RPMI8226 (cell line): ENCODE measurements at regions not wholly inside any gene's neighbourhood (a gene's known extent, or its start where the extent isn't known, plus 50 kb on each side); places are given as distances from the start of the nearest gene placed in this dataset.
"Not testable (repeated sequence)": the region's sequence is repeated elsewhere in the genome, so short reads cannot be mapped to it uniquely, and the experiment has no call there.

ENCODE experiments used
- DNase-seq: peaks from one replicate; pipeline ENCODE4 v3.0.0-alpha.2; 2015

- no peak for DNase-seq
These were observed 125.0 kb downstream of the ADSS2 start for GRCh38 chr1:244326757-244327156.

DNA sequence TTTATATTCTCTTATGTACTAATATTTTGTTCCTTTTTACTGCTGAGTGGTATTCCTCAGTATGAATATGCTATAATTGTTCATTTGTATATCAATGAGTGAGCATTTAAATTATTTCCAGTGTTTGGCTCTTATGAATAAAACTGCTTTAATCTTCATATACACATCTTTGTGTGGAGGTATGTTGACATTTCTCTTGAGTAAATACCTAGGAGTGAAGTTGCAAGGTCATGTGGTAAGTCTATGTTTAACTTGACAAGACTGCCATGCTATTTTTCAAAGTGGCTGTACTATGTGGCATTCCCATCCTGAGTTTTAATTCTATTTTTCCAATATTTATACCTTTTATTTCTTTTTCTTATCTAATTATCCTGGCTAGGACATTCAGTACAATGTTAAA is 124.2 kb downstream of the ADSS2 start:
- no peak for DNase-seq

GRCh38 chr1:244328476-244328875 is 123.2 kb downstream of the ADSS2 start:
- DNase-seq, result no peak

DNA sequence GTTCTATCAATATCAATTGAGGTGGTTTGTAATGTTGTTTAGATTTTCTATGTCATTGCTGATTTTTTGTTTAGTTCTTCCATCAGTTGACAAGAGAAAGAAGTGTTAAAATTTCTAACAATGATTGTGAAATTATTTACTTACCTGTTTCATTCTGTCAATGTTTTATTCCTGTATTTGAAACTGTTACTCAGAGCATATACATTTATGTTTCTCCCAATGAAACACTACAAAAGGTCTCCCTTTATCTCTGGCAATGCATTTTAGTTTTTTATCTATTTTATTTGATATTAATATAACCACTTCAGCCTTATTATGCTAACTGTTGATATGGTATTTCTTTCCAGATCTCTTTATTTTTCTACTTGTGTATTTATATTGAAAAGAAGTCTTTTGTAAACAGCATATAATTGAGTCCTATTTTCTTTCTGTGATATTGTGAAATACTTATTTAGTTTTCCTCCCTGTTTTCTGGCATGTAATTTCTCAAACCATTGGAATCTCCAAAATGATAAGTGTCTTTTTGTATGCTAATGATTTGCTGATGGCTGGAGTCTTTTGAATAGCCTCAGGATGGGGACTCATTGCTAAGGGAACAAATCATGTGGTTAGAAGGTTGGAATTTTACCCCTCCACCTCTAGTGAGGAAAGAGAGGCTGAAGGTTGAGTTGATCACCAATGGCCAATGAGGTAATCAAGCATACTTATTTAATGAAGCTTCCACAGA is 122.0 kb downstream of the ADSS2 start:
- no peak for DNase-seq

- DNase-seq, result no peak
These were observed 121.4 kb downstream of the ADSS2 start for GRCh38 chr1:244330318-244330625.

DNA sequence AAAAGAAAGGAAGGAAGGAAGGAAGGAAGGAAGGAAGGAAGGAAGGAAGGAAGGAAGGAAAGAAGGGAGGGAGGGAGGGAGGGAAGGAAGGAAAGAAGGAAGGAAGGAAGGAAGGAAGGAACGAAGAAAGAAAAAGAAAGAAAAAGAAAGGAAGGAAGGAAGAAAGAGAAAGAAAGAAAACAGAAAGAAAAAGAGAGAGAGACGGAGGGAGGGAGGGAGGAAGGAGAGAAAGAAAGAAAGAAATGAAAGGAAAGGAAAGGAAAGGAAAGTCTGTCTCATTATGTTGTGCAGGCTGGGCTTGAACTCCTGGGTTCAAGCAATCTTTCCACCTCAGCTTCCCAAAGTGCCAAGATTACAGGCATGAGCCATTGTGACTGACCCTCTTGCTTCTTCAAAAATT is 118.9 kb downstream of the ADSS2 start:
- not testable (repeated sequence) for DNase-seq

- DNase-seq, result not testable (repeated sequence)
These were observed 117.4 kb downstream of the ADSS2 start for GRCh38 chr1:244334315-244334714.

DNA sequence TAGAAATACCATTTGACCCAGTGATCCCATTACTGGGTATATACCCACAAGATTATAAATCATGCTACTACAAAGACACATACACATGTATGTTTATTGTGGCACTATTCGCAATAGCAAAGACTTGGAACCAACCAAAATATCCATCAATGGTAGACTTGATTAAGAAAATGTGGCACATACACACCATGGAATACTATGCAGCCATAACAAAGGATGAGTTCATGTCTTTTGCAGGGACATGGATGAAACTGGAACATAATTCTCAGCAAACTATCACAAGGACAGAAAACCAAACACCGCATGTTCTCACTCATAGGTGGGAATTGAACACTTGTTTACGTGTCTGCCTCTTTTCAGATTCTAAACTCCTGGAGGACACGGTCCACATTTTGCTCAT is 116.9 kb downstream of the ADSS2 start:
- DNase-seq, result not testable (repeated sequence)

GRCh38 chr1:244335456-244335855 is 116.3 kb downstream of the ADSS2 start:
- no peak for DNase-seq

DNA sequence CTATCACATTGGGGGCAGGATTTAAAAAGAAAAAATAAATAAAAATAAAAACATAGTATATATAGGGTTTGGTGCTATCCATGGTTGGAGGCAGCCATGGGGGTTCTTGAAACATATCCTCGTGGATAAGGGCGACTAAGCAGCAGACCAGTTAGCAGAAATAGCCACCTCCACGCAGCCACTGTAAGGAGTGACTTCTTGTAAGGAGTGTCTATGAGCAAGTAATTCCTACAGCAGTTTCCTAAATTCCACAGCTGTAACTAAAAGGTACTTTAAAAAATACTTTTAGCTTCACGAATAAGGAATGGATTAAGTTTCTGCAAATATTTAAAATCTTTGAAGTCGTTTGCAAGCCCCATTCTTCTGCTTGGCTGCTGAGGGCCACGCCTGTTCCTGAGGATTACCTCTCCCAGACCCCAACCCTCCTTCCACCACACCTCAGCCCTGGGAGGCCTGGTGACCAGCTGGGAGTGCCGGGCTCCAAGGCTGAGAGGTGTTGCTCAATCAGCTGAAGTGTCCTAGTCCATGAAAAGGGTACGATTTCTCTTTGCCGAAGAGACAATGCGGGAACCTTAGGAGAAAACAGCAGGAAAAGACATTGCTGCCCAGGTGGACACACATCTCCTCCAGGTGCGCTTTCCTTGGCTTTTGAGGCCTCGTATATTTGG is 115.3 kb downstream of the ADSS2 start:
- no peak for DNase-seq

DNA sequence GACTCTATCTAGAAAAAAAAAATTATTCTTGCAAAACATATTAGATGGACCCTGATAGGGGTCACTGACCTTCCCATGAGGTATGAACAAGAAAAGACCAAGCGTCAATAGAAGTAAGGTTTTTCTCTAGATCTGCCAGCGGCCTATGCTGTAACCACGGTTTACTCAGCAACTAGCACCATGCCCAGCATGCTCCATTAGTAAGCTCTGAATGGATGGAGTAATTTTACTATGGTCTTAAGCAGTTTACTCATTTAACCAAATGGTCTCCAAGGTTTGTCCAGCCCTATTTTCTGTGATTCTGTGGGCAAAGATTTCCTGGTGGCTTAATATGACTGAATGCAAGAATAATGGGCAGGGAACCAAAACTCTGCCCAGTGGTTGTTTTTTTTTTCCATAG is 113.9 kb downstream of the ADSS2 start:
- no peak for DNase-seq

- DNase-seq, result no peak
These were observed 112.5 kb downstream of the ADSS2 start for GRCh38 chr1:244339073-244339692.

DNA sequence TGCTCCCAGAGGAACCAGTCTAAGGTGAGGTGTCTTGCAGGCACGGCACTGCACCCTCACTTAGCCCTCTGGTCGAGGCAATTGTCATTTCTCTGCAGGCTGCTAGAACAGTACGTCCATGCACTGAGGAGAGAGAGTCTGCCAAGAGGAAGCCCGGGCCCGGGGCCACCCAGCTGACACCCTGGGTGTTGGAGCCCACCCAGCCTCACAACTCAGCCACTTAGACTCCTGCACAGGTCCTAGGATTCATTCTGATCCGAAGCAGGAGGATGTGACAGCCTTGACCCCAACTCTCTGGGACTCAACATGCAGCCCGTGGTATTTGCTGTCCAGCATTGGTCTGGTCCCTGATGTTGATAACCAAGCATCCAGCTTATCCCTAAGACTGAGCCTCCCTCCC is 111.9 kb downstream of the ADSS2 start:
- DNase-seq, result no peak

GRCh38 chr1:244340396-244340795 is 111.3 kb downstream of the ADSS2 start:
- no peak for DNase-seq

DNA sequence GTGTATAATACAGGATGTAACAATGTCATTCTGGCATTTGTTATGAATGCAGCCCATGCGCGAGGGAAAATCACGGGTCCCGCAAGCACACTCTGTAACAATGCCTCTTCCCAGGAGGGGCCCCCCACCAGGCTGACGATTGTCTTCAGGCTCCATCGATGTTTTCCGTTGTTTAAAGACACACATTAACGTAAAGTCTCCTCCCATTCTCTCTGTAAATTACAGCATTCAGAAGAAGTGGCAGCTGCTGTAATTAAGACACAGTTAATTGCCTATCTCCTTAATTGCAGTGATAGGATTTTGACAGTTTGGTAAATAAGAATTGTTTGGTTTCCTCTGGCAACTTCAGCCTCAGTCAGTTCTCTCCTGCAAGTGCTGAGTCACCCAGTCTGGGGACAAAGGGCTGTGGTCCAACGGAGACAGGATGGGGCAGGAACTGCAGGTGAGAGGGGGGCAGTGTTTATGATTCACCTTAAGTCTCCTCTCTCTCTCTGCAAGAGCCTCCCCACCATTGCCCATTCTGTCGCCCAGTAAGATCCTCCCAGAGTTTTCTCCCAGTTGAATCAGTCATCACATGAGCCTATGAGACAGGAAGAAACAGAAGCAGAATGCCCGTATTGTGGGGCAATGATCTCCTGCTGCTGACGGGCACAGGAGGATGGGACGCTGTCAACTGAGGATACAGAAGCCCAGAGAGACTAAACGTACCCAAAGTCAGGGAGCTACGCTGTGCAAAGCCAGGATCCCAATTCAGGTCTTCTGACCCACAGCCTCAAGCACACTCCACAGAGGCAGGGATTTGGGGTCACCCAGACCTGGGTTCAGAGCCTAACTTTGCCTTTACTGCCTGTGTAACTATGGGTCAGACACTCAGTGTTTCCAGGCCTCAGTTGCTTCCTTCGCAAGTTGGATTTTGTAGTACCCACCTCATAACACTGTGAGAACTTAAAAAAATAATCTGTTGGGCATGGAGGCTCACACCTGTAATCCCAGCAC is 110.0 kb downstream of the ADSS2 start:
- DNase-seq, result peak; percentile 39

- DNase-seq, result no peak
These were observed 107.7 kb downstream of the ADSS2 start for GRCh38 chr1:244344001-244344400.

DNA sequence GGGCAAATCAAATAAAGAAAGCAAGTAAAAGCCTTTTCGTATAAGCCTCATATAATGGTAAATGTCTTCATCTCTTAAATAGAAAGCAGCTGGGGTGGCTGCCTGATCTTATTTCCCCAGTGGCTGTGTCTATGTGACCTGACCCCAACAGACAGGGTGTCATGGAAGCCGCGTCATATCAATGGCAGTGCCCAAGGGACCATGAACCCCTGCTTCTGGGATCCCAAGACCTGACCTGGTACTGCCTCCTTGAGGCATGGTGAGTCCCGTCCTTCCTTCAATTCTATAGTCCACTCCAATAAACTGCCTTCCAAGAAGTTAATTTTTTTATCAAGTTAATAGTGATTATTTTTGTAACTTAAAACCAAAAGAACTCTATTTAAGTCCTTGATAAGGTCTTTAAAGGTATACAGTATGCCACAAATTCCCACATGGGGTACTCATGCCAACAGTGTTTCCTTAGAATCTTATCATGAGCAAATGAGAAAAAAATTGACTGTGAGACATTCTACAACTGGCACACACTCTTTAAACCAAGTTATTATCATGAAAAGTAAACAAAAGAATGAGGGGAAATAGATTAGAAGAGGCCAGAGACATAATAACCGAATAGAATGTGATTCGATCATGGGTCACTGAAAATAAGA is 104.6 kb downstream of the ADSS2 start:
- no peak for DNase-seq

DNA sequence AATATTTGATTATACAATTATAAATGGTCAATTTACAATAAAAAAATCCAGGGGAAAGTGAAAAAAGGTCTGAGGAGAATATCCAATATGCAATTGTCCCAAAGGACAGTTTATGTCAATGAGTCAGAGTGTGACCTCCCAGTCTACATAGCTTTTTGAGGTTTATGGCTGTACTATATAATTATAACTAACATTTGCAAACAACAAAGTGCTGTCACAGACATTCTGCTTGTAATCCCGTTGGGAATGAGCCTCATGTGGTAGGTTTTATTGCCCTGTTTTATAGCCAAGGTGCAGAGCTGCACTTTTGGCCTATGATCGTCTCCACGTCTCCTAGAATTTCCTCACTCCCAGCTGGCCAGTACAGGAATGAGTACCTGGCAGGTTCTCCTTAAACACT is 103.8 kb downstream of the ADSS2 start:
- DNase-seq, result no peak

DNA sequence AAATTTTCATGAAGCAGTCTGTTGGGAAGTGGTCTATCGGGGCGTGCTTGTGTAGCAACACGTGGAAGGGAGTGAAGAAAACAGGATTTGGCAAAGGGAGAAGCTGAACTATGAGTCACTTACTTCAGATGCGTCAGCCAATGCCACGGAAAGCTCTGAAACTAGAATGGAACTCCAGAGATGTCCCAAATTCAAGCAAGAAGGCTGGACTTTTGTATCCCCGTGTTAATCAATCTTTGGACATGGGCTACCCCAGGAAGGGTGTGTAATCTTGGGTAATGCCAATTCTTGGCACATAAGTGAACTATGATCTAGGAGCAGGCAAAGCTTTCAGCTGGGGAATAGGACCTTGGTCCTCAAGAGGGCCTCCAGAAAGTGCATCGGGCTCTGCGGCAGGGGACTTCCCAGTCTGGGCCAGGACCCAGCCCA is 102.6 kb downstream of the ADSS2 start:
- DNase-seq, result no peak

DNA sequence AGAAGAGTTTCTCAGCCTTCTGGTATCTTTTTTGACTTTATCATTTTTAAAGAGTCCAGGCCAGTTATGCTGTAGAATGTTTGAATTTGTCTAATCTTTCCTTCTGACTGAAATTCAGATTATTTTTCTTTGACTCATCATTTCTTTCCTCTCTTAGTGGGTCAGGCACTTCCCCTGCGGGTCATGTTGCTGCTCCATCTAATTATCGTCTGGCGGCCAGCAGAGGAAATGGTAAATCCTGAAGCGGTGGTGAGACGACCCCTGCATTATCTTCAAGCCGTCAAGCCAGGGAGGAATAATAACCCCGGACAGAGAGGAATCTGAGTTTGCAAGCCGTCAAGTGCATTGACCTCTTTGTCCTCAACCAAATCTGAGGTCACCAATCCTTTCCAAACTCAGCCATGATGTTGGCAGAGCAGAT is 102.1 kb downstream of the ADSS2 start:
- DNase-seq, result no peak

GRCh38 chr1:244350027-244350426 is 101.7 kb downstream of the ADSS2 start:
- peak; percentile 66 for DNase-seq

DNA sequence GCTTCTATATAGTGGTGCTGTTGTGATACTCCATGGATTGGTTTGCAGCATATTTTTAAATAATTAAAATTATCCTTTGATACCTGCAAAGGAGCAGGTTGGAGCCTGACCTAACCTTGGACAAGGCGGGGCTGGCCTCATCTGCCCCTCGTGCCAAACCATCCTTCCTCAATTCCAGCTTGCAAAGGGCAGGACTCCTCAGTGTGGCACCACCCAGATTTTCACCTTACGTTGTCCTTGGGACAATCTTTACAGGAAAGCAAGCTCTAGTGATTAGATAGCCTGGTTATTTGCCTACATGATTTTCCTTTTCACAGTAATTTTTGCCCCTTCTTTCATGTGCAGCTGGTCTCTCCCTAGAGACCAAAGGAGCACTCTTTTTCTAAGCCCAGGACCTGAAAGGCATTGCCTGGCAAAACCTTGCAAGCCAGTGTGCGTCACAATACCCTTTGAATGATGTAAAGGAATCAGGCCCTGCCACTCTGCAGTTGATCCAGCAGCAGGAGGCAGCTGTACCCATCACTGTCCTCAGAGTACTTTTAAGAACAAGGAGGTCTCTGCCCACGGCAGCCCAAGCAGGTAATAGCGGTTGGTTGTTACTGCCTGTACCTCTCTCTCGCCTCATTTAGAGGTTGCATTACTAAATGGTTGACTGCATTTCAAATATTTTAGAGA is 99.4 kb downstream of the ADSS2 start:
- no peak for DNase-seq
